HEK293T (cell line): ENCODE measurements at regions not wholly inside any gene's neighbourhood (a gene's known extent, or its start where the extent isn't known, plus 50 kb on each side); places are given as distances from the start of the nearest gene placed in this dataset.

Experiments used
- FOXM1 ChIP-seq: fragments of 450-650 bp; IDR thresholded peaks from 2 replicates; pipeline ENCODE4 v1.6.1; 2017; ENCODE audit warnings: mild to moderate bottlenecking, borderline replicate concordance
- NFRKB ChIP-seq: fragments of 450-650 bp; IDR thresholded peaks from 2 replicates; pipeline ENCODE4 v1.6.1; 2016; ENCODE audit warnings: mild to moderate bottlenecking, moderate library complexity

DNA sequence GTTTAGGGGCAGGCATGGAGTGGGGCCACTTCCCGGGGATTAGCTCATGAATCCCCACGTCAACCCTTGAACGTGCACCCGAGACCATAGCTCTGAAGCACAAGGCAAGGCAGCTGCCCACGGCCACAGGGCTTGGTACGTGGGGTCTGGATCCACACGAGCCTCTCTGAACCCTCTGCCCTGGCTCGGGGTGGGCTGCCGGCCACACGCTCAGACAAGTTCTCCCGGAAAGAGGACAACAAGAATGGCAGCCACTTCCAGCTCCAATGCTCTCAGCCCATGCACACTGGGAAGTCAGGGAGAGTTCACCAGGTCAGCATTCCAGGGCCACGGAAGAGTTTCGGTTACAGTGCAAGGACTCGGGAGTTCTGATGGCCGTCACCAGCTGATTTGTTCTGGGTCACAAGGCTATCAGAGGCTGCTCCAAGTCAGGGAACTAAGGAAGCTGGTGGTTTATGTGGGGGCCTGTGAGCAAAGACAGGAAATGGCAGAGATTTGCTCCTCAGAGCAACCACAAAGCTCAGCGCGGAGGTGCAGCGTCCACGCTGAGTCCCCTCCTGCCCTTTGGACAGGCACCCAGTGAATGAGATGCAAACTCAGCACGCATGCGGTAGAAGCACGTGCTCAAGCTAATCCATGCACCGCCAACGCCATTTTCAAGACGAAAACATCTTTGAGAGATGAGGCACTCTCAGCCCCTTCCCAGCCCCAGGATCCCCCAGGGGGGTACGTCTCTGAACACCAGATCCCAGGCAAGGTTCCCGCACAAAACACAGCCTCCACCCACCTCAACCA, 356.4 kb downstream of the FOXL1 start:
- TF ChIP-seq FOXM1 (no peak), NFRKB (no peak)
